BE2C (cell line): ENCODE measurements at regions not wholly inside any gene's neighbourhood (a gene's known extent, or its start where the extent isn't known, plus 50 kb on each side); places are given as distances from the start of the nearest gene placed in this dataset.

Experiments used
- DNase-seq: peaks from one replicate; pipeline ENCODE4 v3.0.0-alpha.2; 2020
- H3K27me3 ChIP-seq: fragments of 250-450 bp; sonication (Bioruptor Pico); 2 replicates; pipeline ENCODE4 v1.5.1; 2020; ENCODE audit warnings: mild to moderate bottlenecking
- H3K36me3 ChIP-seq: fragments of 250-450 bp; sonication (Bioruptor Pico); 2 replicates; pipeline ENCODE4 v1.5.1; 2020; ENCODE audit warnings: mild to moderate bottlenecking
- H3K4me1 ChIP-seq: fragments of 250-450 bp; sonication (Bioruptor Pico); 2 replicates; pipeline ENCODE4 v1.5.1; 2020
- H3K4me3 ChIP-seq: 2 replicates; pipeline ENCODE4 v1.5.1; 2011; ENCODE audit warnings: low read depth, low read length
- H3K9me3 ChIP-seq: fragments of 250-450 bp; sonication (Bioruptor Pico); 2 replicates; pipeline ENCODE4 v1.5.1; 2020
- CTCF ChIP-seq: IDR thresholded peaks from 2 replicates; pipeline ENCODE4 v1.5.1; 2012; ENCODE audit warnings: mild to moderate bottlenecking, low read depth, low read length

- no peaks in the 10 kb centered on the region for H3K36me3 ChIP-seq
- DNase-seq = no peak
- no peak overlapping the region for H3K4me3 ChIP-seq
- no peaks in the 10 kb centered on the region for H3K9me3 ChIP-seq
- no peak for TF ChIP-seq CTCF
- no peaks in the 10 kb centered on the region for H3K27me3 ChIP-seq
- no peaks in the 10 kb centered on the region for H3K4me1 ChIP-seq
Measured at GRCh38 chr5:28967848-28968247, 1929.5 kb upstream of the CDH9 start.

- TF ChIP-seq CTCF = no peak
- Histone ChIP-seq H3K27me3 (no peaks in the 10 kb centered on the region), H3K36me3 (no peaks in the 10 kb centered on the region), H3K9me3 (no peaks in the 10 kb centered on the region), H3K4me3 (no peak overlapping the region), H3K4me1 (no peaks in the 10 kb centered on the region)
- DNase-seq = no peak
Measured at GRCh38 chr5:28961816-28962215, 1923.4 kb upstream of the CDH9 start.

- Histone ChIP-seq H3K36me3 (no peaks in the 10 kb centered on the region), H3K9me3 (no peaks in the 10 kb centered on the region), H3K4me3 (no peak overlapping the region), H3K4me1 (no peaks in the 10 kb centered on the region), H3K27me3 (no peaks in the 10 kb centered on the region)
- TF ChIP-seq CTCF = no peak
- no peak for DNase-seq
Measured at GRCh38 chr5:28958581-28958980, 1920.2 kb upstream of the CDH9 start.

GRCh38 chr5:28957450-28957849, 1919.1 kb upstream of the CDH9 start:
- Histone ChIP-seq H3K9me3 (no peaks in the 10 kb centered on the region), H3K27me3 (no peaks in the 10 kb centered on the region), H3K4me3 (no peak overlapping the region), H3K4me1 (no peaks in the 10 kb centered on the region), H3K36me3 (no peaks in the 10 kb centered on the region)
- no peak for TF ChIP-seq CTCF
- DNase-seq = no peak

- no peaks in the 10 kb centered on the region for H3K27me3 ChIP-seq
- H3K36me3 ChIP-seq = no peaks in the 10 kb centered on the region
- no peaks in the 10 kb centered on the region for H3K4me1 ChIP-seq
- TF ChIP-seq CTCF = no peak
- no peaks in the 10 kb centered on the region for H3K9me3 ChIP-seq
- DNase-seq = no peak
- no peak overlapping the region for H3K4me3 ChIP-seq
Measured at GRCh38 chr5:28954074-28954473, 1915.7 kb upstream of the CDH9 start.

GRCh38 chr5:28947865-28948264, 1909.5 kb upstream of the CDH9 start:
- no peak for TF ChIP-seq CTCF
- Histone ChIP-seq H3K9me3 (no peaks in the 10 kb centered on the region), H3K27me3 (no peaks in the 10 kb centered on the region), H3K36me3 (no peaks in the 10 kb centered on the region), H3K4me3 (no peak overlapping the region), H3K4me1 (no peaks in the 10 kb centered on the region)
- DNase-seq = no peak
